Thoracic aorta (tissue), 2 donors: ENCODE measurements at regions not wholly inside any gene's neighbourhood (a gene's known extent, or its start where the extent isn't known, plus 50 kb on each side); places are given as distances from the start of the nearest gene placed in this dataset.

Source experiments
- ATAC-seq: fragments of 150-250 bp; one replicate; pipeline ENCODE4 v1.8.0; 2017; ENCODE audit warnings: low read depth; ENCODE audit not compliant: insufficient number of reproducible peaks, low FRiP score
- DNase-seq: peaks from one replicate; pipeline ENCODE4 v3.0.0-alpha.2; 2020; ENCODE audit warnings: low spot score
- H3K27ac ChIP-seq, 2 donors: fragments of 200-600 bp; sonication (generic); 1 replicate in 1 of 2; 2 replicates in 1 of 2; pipeline ENCODE4 v1.5.1; 2016; ENCODE audit warnings: mild to moderate bottlenecking in 2 of 2, moderate library complexity in 2 of 2
- H3K27me3 ChIP-seq: fragments of 200-600 bp; sonication (generic); replicated peaks from 2 replicates; pipeline ENCODE4 v1.6.0; 2016; ENCODE audit warnings: mild to moderate bottlenecking; ENCODE audit not compliant: insufficient read depth
- H3K36me3 ChIP-seq: fragments of 200-600 bp; sonication (generic); one replicate; pipeline ENCODE4 v1.5.1; 2016
- H3K4me1 ChIP-seq, 2 donors: fragments of 200-600 bp; sonication (generic); 1 replicate in 1 of 2; 2 replicates in 1 of 2; pipeline versions ENCODE4 v1.5.1 to v1.6.0; 2016; ENCODE audit warnings: low read depth in 2 of 2, mild to moderate bottlenecking in 1 of 2; ENCODE audit not compliant: control insufficient read depth in 1 of 2
- H3K4me3 ChIP-seq: fragments of 200-600 bp; sonication (generic); 2 replicates; pipeline ENCODE4 v1.5.1; 2016; ENCODE audit warnings: mild to moderate bottlenecking
- H3K9me3 ChIP-seq: fragments of 200-600 bp; sonication (generic); 2 replicates; pipeline ENCODE4 v1.5.1; 2016
- CTCF ChIP-seq: fragments of 200-600 bp; sonication (generic); IDR thresholded peaks from one replicate; pipeline ENCODE4 v1.5.1; 2019; ENCODE audit warnings: antibody characterized with exemption

- ATAC-seq (no peak), DNase-seq (no peak)
- no peak overlapping the region for H3K27ac ChIP-seq
- no peaks in the 10 kb centered on the region for H3K4me1 ChIP-seq
- no peak overlapping the region for H3K4me3 ChIP-seq
- no peaks in the 10 kb centered on the region for H3K27me3 ChIP-seq
- TF ChIP-seq CTCF: no peak
- H3K9me3 ChIP-seq: no peaks in the 10 kb centered on the region
- no peaks in the 10 kb centered on the region for H3K36me3 ChIP-seq
Observed at GRCh38 chr18:29248805-29249204, 1071.9 kb upstream of the CDH2 start.

GRCh38 chr18:29241199-29241598 lies 1064.3 kb upstream of the CDH2 start:
- H3K4me3 ChIP-seq: no peak overlapping the region
- DNase-seq (no peak), ATAC-seq (no peak)

GRCh38 chr18:29234751-29235150 lies 1057.8 kb upstream of the CDH2 start:
- no peak for TF ChIP-seq CTCF
- H3K27ac ChIP-seq: no peak overlapping the region
- ATAC-seq: no peak
- no peaks in the 10 kb centered on the region for H3K27me3 ChIP-seq
- H3K36me3 ChIP-seq: no peaks in the 10 kb centered on the region
- DNase-seq: no peak
- no peaks in the 10 kb centered on the region for H3K9me3 ChIP-seq
- no peaks in the 10 kb centered on the region for H3K4me1 ChIP-seq
- H3K4me3 ChIP-seq: no peak overlapping the region

More at GRCh38 chr18:29241199-29241598, 1064.3 kb upstream of the CDH2 start:
- Histone ChIP-seq H3K27me3 (no peaks in the 10 kb centered on the region), H3K27ac (no peak overlapping the region), H3K4me1 (no peaks in the 10 kb centered on the region), H3K9me3 (no peaks in the 10 kb centered on the region), H3K36me3 (no peaks in the 10 kb centered on the region)
- TF ChIP-seq CTCF: no peak

- Histone ChIP-seq H3K4me1 (no peaks in the 10 kb centered on the region), H3K27me3 (no peaks in the 10 kb centered on the region), H3K4me3 (no peak overlapping the region), H3K36me3 (no peaks in the 10 kb centered on the region), H3K27ac (no peak overlapping the region), H3K9me3 (no peaks in the 10 kb centered on the region)
- DNase-seq (no peak), ATAC-seq (no peak)
- TF ChIP-seq CTCF: no peak
Observed at GRCh38 chr18:29226213-29226612, 1049.3 kb upstream of the CDH2 start.

GRCh38 chr18:29225351-29225750 lies 1048.4 kb upstream of the CDH2 start:
- no peaks in the 10 kb centered on the region for H3K27me3 ChIP-seq
- TF ChIP-seq CTCF: no peak
- ATAC-seq: no peak
- no peak overlapping the region for H3K27ac ChIP-seq
- H3K9me3 ChIP-seq: no peaks in the 10 kb centered on the region
- H3K4me1 ChIP-seq: no peaks in the 10 kb centered on the region
- H3K36me3 ChIP-seq: no peaks in the 10 kb centered on the region
- H3K4me3 ChIP-seq: no peak overlapping the region
- no peak for DNase-seq
